Transverse colon (tissue), 3 donors: ENCODE measurements at regions not wholly inside any gene's neighbourhood (a gene's known extent, or its start where the extent isn't known, plus 50 kb on each side); places are given as distances from the start of the nearest gene placed in this dataset.
"Not testable (repeated sequence)": the region's sequence is repeated elsewhere in the genome, so short reads cannot be mapped to it uniquely, and the experiment has no call there.

Experiments used
- POLR2A ChIP-seq: fragments of 450-650 bp; IDR thresholded peaks from one replicate; pipeline ENCODE4 v1.6.1; 2016; ENCODE audit warnings: antibody characterized with exemption, mild to moderate bottlenecking, moderate library complexity
- TF ChIP-seq, protein P1 (sequence below), 5 experiments: fragments of 200-600 bp in 3 of 5; fragments of 450-650 bp in 2 of 5; sonication (generic) in 3 of 5; IDR thresholded peaks; 1 replicate in 2 of 5; 2 replicates in 3 of 5; pipeline ENCODE4 v1.5.1; 2016 to 2017; ENCODE audit warnings: antibody characterized with exemption in 5 of 5, inconsistent platforms in 3 of 5, mild to moderate bottlenecking in 2 of 5, moderate library complexity in 1 of 5

DNA sequence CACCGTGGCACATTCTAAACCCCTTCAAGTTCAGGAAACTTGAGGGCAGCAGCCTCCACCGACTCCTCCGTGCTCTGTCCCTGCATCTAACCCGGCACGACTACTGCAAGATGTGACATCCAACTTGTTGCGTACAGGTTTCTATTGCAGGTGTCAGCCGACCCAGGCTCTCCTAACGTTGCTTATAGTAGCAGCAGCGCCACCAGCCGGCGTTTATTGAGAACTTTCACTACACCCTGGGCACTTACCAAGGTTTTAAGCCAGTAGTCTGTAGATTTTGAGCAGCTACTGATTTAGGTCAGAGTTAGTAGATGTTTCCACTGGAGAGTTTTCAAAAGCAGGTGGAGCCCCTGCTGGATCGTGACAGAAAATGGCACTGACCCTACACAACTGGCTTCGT lies 123.8 kb upstream of the PRKX start:
- TF ChIP-seq POLR2A = not testable (repeated sequence)
- TF ChIP-seq, protein P1, sequence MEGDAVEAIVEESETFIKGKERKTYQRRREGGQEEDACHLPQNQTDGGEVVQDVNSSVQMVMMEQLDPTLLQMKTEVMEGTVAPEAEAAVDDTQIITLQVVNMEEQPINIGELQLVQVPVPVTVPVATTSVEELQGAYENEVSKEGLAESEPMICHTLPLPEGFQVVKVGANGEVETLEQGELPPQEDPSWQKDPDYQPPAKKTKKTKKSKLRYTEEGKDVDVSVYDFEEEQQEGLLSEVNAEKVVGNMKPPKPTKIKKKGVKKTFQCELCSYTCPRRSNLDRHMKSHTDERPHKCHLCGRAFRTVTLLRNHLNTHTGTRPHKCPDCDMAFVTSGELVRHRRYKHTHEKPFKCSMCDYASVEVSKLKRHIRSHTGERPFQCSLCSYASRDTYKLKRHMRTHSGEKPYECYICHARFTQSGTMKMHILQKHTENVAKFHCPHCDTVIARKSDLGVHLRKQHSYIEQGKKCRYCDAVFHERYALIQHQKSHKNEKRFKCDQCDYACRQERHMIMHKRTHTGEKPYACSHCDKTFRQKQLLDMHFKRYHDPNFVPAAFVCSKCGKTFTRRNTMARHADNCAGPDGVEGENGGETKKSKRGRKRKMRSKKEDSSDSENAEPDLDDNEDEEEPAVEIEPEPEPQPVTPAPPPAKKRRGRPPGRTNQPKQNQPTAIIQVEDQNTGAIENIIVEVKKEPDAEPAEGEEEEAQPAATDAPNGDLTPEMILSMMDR (IDR thresholded peaks at IDR 0.05) = not testable (repeated sequence)
